H1 (cell line): ENCODE measurements at regions not wholly inside any gene's neighbourhood (a gene's known extent, or its start where the extent isn't known, plus 50 kb on each side); places are given as distances from the start of the nearest gene placed in this dataset.

Experiments used
- CTCF ChIA-PET: fragments of 300-600 bp; sonication (Branson Sonifier 250); formaldehyde crosslinking; loops from one replicate; lab custom pipeline; 2021; ENCODE audit not compliant: partially characterized antibody; lab: Charles Lee
- POLR2A ChIA-PET: fragments of 300-600 bp; sonication (Branson Sonifier 250); formaldehyde crosslinking; loops from one replicate; lab custom pipeline; 2021; ENCODE audit warnings: inconsistent platforms; ENCODE audit not compliant: partially characterized antibody; lab: Charles Lee
- DNase-seq, 2 experiments: peaks; one replicate each; pipeline versions ENCODE4 v3.0.0 to v3.0.0-alpha.2; 2010 to 2022; ENCODE audit warnings: low spot score in 2 of 2, low read depth in 1 of 2, mixed read lengths in 1 of 2
- FAIRE-seq: peaks from 2 replicates; lab custom pipeline; 2011; peaks lifted over from hg19 to GRCh38; lab: Jason Lieb, UNC
- H2AFZ ChIP-seq: 2 replicates; pipeline ENCODE4 v1.8.1; 2012; ENCODE audit warnings: low read length, inconsistent platforms
- H2AK5ac ChIP-seq: 2 replicates; pipeline ENCODE4 v1.6.1; 2013; ENCODE audit warnings: low read depth, low read length
- H2BK120ac ChIP-seq: replicated peaks from 2 replicates; pipeline ENCODE3; 2013; ENCODE audit warnings: low read depth, low read length, inconsistent platforms
- H2BK12ac ChIP-seq: 2 replicates; pipeline ENCODE4 v1.6.1; 2013; ENCODE audit warnings: low read depth, low read length
- H2BK15ac ChIP-seq: 2 replicates; pipeline ENCODE4 v1.6.1; 2013; ENCODE audit warnings: low read length
- H2BK20ac ChIP-seq: 2 replicates; pipeline ENCODE4 v1.6.1; 2013; ENCODE audit warnings: low read length
- H2BK5ac ChIP-seq: 2 replicates; pipeline ENCODE4 v1.6.1; 2013; ENCODE audit warnings: low read depth, low read length
- H3K14ac ChIP-seq: 2 replicates; pipeline ENCODE4 v1.6.1; 2013; ENCODE audit warnings: inconsistent platforms; ENCODE audit not compliant: insufficient read length
- H3K18ac ChIP-seq: 2 replicates; pipeline ENCODE4 v1.6.1; 2013; ENCODE audit warnings: low read length; ENCODE audit errors: extremely low read depth
- H3K23ac ChIP-seq: 2 replicates; pipeline ENCODE4 v1.6.1; 2013; ENCODE audit warnings: inconsistent platforms; ENCODE audit not compliant: insufficient read length
- H3K23me2 ChIP-seq: 2 replicates; pipeline ENCODE4 v1.6.1; 2013; ENCODE audit warnings: low read depth, low read length
- H3K27ac ChIP-seq: 2 replicates; pipeline ENCODE4 v1.6.1; 2011; ENCODE audit warnings: low read depth, low read length, inconsistent platforms
- H3K27me3 ChIP-seq, 4 experiments: replicated peaks in 1 of 4; 1 replicate in 1 of 4; 2 replicates in 3 of 4; pipeline versions ENCODE4 v1.6.1 to v1.8.1; 2011 to 2013; ENCODE audit warnings: low read length in 3 of 4, mild to moderate bottlenecking in 3 of 4, inconsistent platforms in 2 of 4, mixed read lengths in 2 of 4, moderate library complexity in 1 of 4; ENCODE audit not compliant: control insufficient read depth in 3 of 4, insufficient read depth in 3 of 4; ENCODE audit errors: extremely low read depth in 1 of 4
- H3K36me3 ChIP-seq, 4 experiments: 2 replicates each; pipeline versions ENCODE4 v1.6.1 to v1.8.1; 2011 to 2013; ENCODE audit warnings: mild to moderate bottlenecking in 4 of 4, low read length in 3 of 4, moderate library complexity in 2 of 4, control low read depth in 1 of 4, inconsistent platforms in 1 of 4; ENCODE audit not compliant: insufficient read depth in 4 of 4, control insufficient read depth in 2 of 4
- H3K4ac ChIP-seq: replicated peaks from 2 replicates; pipeline ENCODE3; 2013; ENCODE audit warnings: low read length, low read depth, mixed read lengths, inconsistent platforms; ENCODE audit not compliant: insufficient read length
- H3K4me1 ChIP-seq, 4 experiments: replicated peaks in 1 of 4; 1 replicate in 1 of 4; 2 replicates in 3 of 4; pipeline versions ENCODE4 v1.6.1 to v1.8.1; 2011 to 2013; ENCODE audit warnings: low read length in 3 of 4, inconsistent platforms in 2 of 4, mixed read lengths in 1 of 4; ENCODE audit not compliant: insufficient read depth in 4 of 4, control insufficient read depth in 3 of 4
- H3K4me2 ChIP-seq, 2 experiments: 2 replicates each; pipeline versions ENCODE4 v1.6.1 to v1.8.1; 2011 to 2013; ENCODE audit warnings: low read depth in 2 of 2, low read length in 2 of 2, control low read depth in 1 of 2, inconsistent platforms in 1 of 2, mild to moderate bottlenecking in 1 of 2; ENCODE audit not compliant: insufficient read depth in 1 of 2
- H3K4me3 ChIP-seq, 4 experiments: fragments of 200-600, 300-600 bp in 1 of 4; sonication (generic), shearing (Covaris generic), sonication (Bioruptor Twin) in 1 of 4; 2 replicates each; pipeline versions ENCODE4 v1.5.1 to v1.8.1; 2011 to 2016; ENCODE audit warnings: low read length in 4 of 4, low read depth in 3 of 4, control low read depth in 2 of 4, inconsistent platforms in 2 of 4, mild to moderate bottlenecking in 2 of 4, mixed read lengths in 1 of 4, moderate library complexity in 1 of 4; ENCODE audit not compliant: insufficient read depth in 2 of 4; ENCODE audit errors: extremely low read depth in 1 of 4
- H3K56ac ChIP-seq: replicated peaks from 2 replicates; pipeline ENCODE3; 2013; ENCODE audit warnings: low read depth, mild to moderate bottlenecking, mixed read lengths, low read length, inconsistent platforms; ENCODE audit not compliant: insufficient read length
- H3K79me1 ChIP-seq: 2 replicates; pipeline ENCODE4 v1.6.1; 2013; ENCODE audit warnings: low read depth, low read length, control low read depth
- H3K79me2 ChIP-seq, 2 experiments: 2 replicates each; pipeline versions ENCODE4 v1.6.1 to v1.8.1; 2012 to 2013; ENCODE audit warnings: low read length in 2 of 2, mild to moderate bottlenecking in 2 of 2, inconsistent platforms in 1 of 2; ENCODE audit not compliant: insufficient read depth in 2 of 2, control insufficient read depth in 1 of 2
- H3K9ac ChIP-seq, 4 experiments: replicated peaks in 1 of 4; 1 replicate in 1 of 4; 2 replicates in 3 of 4; pipeline versions ENCODE4 v1.6.1 to v1.8.1; 2011 to 2013; ENCODE audit warnings: low read depth in 3 of 4, low read length in 3 of 4, control low read depth in 2 of 4, mild to moderate bottlenecking in 2 of 4, moderate library complexity in 2 of 4, inconsistent platforms in 1 of 4; ENCODE audit errors: extremely low read depth in 1 of 4
- H3K9me3 ChIP-seq, 2 experiments: 2 replicates each; pipeline versions ENCODE4 v1.6.1 to v1.8.1; 2012 to 2013; ENCODE audit warnings: mild to moderate bottlenecking in 2 of 2, moderate library complexity in 2 of 2, control low read depth in 1 of 2, inconsistent platforms in 1 of 2, low read depth in 1 of 2, low read length in 1 of 2, mixed read lengths in 1 of 2; ENCODE audit not compliant: insufficient read depth in 2 of 2
- H4K20me1 ChIP-seq, 2 experiments: replicated peaks in 1 of 2; 2 replicates each; pipeline versions ENCODE3 to v1.8.1; 2011 to 2013; ENCODE audit warnings: inconsistent platforms in 2 of 2, low read length in 2 of 2, mild to moderate bottlenecking in 1 of 2; ENCODE audit not compliant: insufficient read depth in 2 of 2, control insufficient read depth in 1 of 2
- H4K5ac ChIP-seq: 2 replicates; pipeline ENCODE4 v1.6.1; 2013; ENCODE audit warnings: low read length, low read depth, mixed read lengths, inconsistent platforms; ENCODE audit not compliant: insufficient read length
- H4K8ac ChIP-seq: 2 replicates; pipeline ENCODE4 v1.8.0; 2013; ENCODE audit warnings: mild to moderate bottlenecking, moderate library complexity, low read length, inconsistent platforms; ENCODE audit not compliant: insufficient read depth; ENCODE audit errors: extremely low read depth
- H4K91ac ChIP-seq: replicated peaks from 2 replicates; pipeline ENCODE3; 2013; ENCODE audit warnings: low read length, mixed read lengths, inconsistent platforms; ENCODE audit not compliant: insufficient read length
- BRCA1 ChIP-seq: IDR thresholded peaks from 2 replicates; pipeline ENCODE4 v1.6.1; 2012; ENCODE audit warnings: low read depth, low read length, improper control_type of control experiment
- POLR2A ChIP-seq, 2 experiments: IDR thresholded peaks; 1 replicate in 1 of 2; 2 replicates in 1 of 2; pipeline ENCODE4 v1.6.1; 2011; ENCODE audit warnings: low read depth in 2 of 2, low read length in 2 of 2, mild to moderate bottlenecking in 2 of 2; ENCODE audit errors: control extremely low read depth in 1 of 2
- WGBS, 2 experiments: shearing (Covaris generic) in 1 of 2; methylation state at CpG; one replicate each; pipeline versions ENCODE4 v1.1.6 to v1.1.7; 2013 to 2015; ENCODE audit warnings: low lambda C conversion rate in 2 of 2, mixed read lengths in 2 of 2, inconsistent platforms in 1 of 2, low coverage in 1 of 2, missing lambda C conversion rate in 1 of 2; ENCODE audit not compliant: insufficient replicate concordance in 2 of 2, insufficient coverage in 1 of 2, insufficient read length in 1 of 2; ENCODE audit errors: extremely low coverage in 1 of 2, missing lambda C conversion rate in 1 of 2; 5-methylcytosine and 5-hydroxymethylcytosine counted together

- no peak overlapping the region for H2BK12ac ChIP-seq
- no peaks in the 10 kb centered on the region for H3K79me1 ChIP-seq
- no peak overlapping the region for H2BK15ac ChIP-seq
- H2BK120ac ChIP-seq, result no peak overlapping the region
- H2AFZ ChIP-seq, result peak overlapping the region; percentile 95
- no peak overlapping the region for H3K4me3 ChIP-seq
- POLR2A ChIA-PET, result no interaction called here
- no peak overlapping the region for H3K27ac ChIP-seq
- H3K4me2 ChIP-seq, result no peak overlapping the region
- H4K91ac ChIP-seq, result no peak overlapping the region
- H3K27me3 ChIP-seq, result no peaks in the 10 kb centered on the region
- no peak overlapping the region for H2BK5ac ChIP-seq
- no peak for TF ChIP-seq BRCA1
- TF ChIP-seq POLR2A (IDR thresholded peaks at IDR 0.05; ENCODE audit: control extremely low read depth in 1 of 2, low read depth in 2 of 2, low read length in 2 of 2), result no peak
- no peaks in the 10 kb centered on the region for H3K23me2 ChIP-seq
- H4K8ac ChIP-seq, result no peak overlapping the region
- H4K20me1 ChIP-seq, result no peaks in the 10 kb centered on the region
- no peak overlapping the region for H3K14ac ChIP-seq
- CTCF ChIA-PET, result interaction anchor here (0.6 to 2.1 kb wide), 6 partner anchors 11 to 352 kb away, joined by 3 to 7 read pairs (median 4); no protein-coding TSS in a partner anchor
- 85% methylated on average over 13 of the region's 13 CpGs; no CpG with 5 or more reads in 1 of the 2 experiments for WGBS, 2 experiments
- no peak overlapping the region for H3K9ac ChIP-seq
- H3K79me2 ChIP-seq, result no peaks in the 10 kb centered on the region
- no peak overlapping the region for H2BK20ac ChIP-seq
- no peak overlapping the region for H3K23ac ChIP-seq
- H3K4ac ChIP-seq, result no peak overlapping the region
- H4K5ac ChIP-seq, result no peak overlapping the region
- H3K4me1 ChIP-seq, result peaks cover 0 to 5% (median 2%) of the 10 kb centered on the region in 4 experiments; a peak in 4 of 7 replicates
- no peak overlapping the region for H3K18ac ChIP-seq
- DNase-seq (no peak), FAIRE-seq (peak; percentile 48)
- H3K9me3 ChIP-seq, result no peaks in the 10 kb centered on the region
- H2AK5ac ChIP-seq, result no peak overlapping the region
- no peak overlapping the region for H3K56ac ChIP-seq
- no peaks in the 10 kb centered on the region for H3K36me3 ChIP-seq
Observed at GRCh38 chr1:90198616-90199332, 203.9 kb downstream of the ZNF326 start.
